ENCODE measurements at regions not wholly inside any gene's neighbourhood (a gene's known extent, or its start where the extent isn't known, plus 50 kb on each side); places are given as distances from the start of the nearest gene placed in this dataset.
A peak's percentile ranks its signal among the peaks of the same experiment; 100 is the strongest.

DNA sequence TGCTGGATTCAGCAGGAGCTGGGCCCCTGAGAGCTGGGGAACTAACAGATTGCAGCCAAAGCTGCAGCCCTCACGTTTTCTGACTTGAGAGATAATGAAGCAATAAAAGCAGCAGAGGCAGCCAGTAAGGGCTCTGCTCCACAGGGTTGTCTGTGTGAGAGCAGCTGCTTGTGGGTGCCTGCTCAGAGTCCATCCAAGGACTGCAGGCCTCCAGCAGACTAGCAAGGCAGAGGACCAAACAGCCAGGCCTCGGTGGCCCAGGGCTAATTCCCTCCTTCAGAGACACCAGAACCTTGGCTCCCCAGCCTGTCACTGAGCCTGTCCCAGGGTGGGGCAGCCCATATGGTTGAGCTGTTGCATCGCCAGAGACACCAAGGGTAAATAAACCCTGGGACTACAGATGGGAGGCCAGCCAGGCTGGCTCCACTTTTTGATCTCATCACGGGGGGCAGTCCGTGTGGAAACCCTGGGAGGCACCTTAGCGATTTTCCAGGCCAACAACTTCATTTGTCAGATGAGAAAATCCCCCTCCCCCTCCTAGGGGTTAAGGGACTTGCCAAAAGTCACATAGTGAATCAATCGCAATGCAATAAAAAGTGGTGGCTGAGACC is 229.2 kb downstream of the WDR11 start:
- TF ChIP-seq EZH2 (IDR thresholded peaks at IDR 0.05; ENCODE audit: borderline replicate concordance) (no peak), EZH2phosphoT487 (IDR thresholded peaks at IDR 0.05; ENCODE audit: low read depth, severe bottlenecking, unreplicated experiment) (no peak)
- TF ChIP-seq, protein P1, sequence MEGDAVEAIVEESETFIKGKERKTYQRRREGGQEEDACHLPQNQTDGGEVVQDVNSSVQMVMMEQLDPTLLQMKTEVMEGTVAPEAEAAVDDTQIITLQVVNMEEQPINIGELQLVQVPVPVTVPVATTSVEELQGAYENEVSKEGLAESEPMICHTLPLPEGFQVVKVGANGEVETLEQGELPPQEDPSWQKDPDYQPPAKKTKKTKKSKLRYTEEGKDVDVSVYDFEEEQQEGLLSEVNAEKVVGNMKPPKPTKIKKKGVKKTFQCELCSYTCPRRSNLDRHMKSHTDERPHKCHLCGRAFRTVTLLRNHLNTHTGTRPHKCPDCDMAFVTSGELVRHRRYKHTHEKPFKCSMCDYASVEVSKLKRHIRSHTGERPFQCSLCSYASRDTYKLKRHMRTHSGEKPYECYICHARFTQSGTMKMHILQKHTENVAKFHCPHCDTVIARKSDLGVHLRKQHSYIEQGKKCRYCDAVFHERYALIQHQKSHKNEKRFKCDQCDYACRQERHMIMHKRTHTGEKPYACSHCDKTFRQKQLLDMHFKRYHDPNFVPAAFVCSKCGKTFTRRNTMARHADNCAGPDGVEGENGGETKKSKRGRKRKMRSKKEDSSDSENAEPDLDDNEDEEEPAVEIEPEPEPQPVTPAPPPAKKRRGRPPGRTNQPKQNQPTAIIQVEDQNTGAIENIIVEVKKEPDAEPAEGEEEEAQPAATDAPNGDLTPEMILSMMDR (IDR thresholded peaks at IDR 0.05; ENCODE audit: poor library complexity): no peak
- Histone ChIP-seq H3K27ac (peak overlapping the region; percentile 78), H3K4me3 (no peak overlapping the region), H3K9me3 (ENCODE audit: low read depth) (no peaks in the 10 kb centered on the region), H3K36me3 (replicated peaks; ENCODE audit: insufficient read depth, low read depth) (no peaks in the 10 kb centered on the region), H3K4me2 (peak overlapping the region; percentile 49), H3K27me3 (no peaks in the 10 kb centered on the region), H3K9me2 (replicated peaks; ENCODE audit: insufficient read depth) (no peaks in the 10 kb centered on the region), H4K20me1 (ENCODE audit: insufficient read depth, poor library complexity, severe bottlenecking) (no peaks in the 10 kb centered on the region), H2AFZ (no peak overlapping the region), H3K4me1 (ENCODE audit: insufficient read depth) (peaks cover 57% of the 10 kb centered on the region), H3K79me2 (no peaks in the 10 kb centered on the region)
- peak; percentile 77 for DNase-seq (ENCODE audit: low spot score)
- WGBS (ENCODE audit: low lambda C conversion rate, missing lambda C conversion rate): 27% methylated on average over 7 of the region's 7 CpGs

DNA sequence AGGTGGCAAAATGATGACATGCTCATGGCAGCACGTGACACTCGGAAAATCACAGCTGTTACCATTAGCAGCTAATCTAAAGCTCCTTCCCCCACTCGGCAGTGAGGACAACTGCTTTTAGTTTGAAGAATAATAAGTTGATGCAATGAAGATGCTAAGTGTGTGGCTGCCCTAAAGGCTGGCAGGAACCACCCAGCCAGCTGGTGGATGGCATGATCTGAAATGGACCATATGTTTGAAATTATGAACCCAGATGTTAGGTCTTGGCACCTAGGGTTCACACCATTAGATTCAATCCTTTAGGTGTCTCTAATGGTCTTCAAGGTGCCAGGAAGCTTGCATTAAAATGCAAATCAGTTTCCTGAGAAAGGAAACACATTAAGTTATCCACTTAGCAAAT is 230.1 kb downstream of the WDR11 start:
- Histone ChIP-seq H3K4me3 (no peak overlapping the region), H3K9me3 (ENCODE audit: low read depth) (no peaks in the 10 kb centered on the region), H3K9me2 (replicated peaks; ENCODE audit: insufficient read depth) (no peaks in the 10 kb centered on the region), H2AFZ (no peak overlapping the region), H3K27ac (peak overlapping the region; percentile 78), H3K4me2 (no peak overlapping the region), H4K20me1 (ENCODE audit: insufficient read depth, poor library complexity, severe bottlenecking) (no peaks in the 10 kb centered on the region), H3K27me3 (no peaks in the 10 kb centered on the region), H3K36me3 (replicated peaks; ENCODE audit: insufficient read depth, low read depth) (no peaks in the 10 kb centered on the region), H3K79me2 (no peaks in the 10 kb centered on the region), H3K4me1 (ENCODE audit: insufficient read depth) (peaks cover 57% of the 10 kb centered on the region)
- TF ChIP-seq EZH2 (IDR thresholded peaks at IDR 0.05; ENCODE audit: borderline replicate concordance): no peak
- TF ChIP-seq EZH2phosphoT487 (IDR thresholded peaks at IDR 0.05; ENCODE audit: low read depth, severe bottlenecking, unreplicated experiment): no peak
- TF ChIP-seq, protein P1 (IDR thresholded peaks at IDR 0.05; ENCODE audit: poor library complexity): no peak
- no peak for DNase-seq (ENCODE audit: low spot score)
- WGBS (ENCODE audit: low lambda C conversion rate, missing lambda C conversion rate): 82% methylated on average over 3 of the region's 3 CpGs

DNA sequence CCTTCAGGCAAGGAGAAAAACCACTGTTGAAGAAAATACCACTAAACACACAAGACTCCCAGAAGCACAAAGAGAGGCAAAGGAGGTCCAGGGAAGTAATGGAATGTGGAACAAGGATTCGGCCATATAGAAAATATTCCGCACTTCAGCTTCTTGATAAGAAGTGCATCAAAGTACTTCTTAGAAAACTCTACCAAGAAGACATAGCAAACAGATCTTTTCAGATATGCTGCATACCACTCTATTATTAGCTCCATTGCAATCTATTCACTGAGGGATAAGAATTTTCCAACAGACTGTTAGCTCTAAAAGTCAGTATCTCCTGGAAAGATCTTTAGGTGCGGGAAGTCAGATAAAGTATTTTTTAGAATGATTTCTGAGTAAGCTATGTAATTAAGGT is 231.8 kb downstream of the WDR11 start:
- H3K9me2 ChIP-seq (replicated peaks; ENCODE audit: insufficient read depth): no peaks in the 10 kb centered on the region

More for the DNA sequence above, 231.8 kb downstream of the WDR11 start:
- no peak overlapping the region for H3K4me3 ChIP-seq
- H3K9me3 ChIP-seq (ENCODE audit: low read depth): no peaks in the 10 kb centered on the region
- H4K20me1 ChIP-seq (ENCODE audit: insufficient read depth, poor library complexity, severe bottlenecking): no peaks in the 10 kb centered on the region
- no peaks in the 10 kb centered on the region for H3K27me3 ChIP-seq
- H3K27ac ChIP-seq: no peak overlapping the region
- no peaks in the 10 kb centered on the region for H3K79me2 ChIP-seq
- H3K4me2 ChIP-seq: no peak overlapping the region
- WGBS (ENCODE audit: low lambda C conversion rate, missing lambda C conversion rate): 81% methylated on average over 3 of the region's 3 CpGs
- H3K4me1 ChIP-seq (ENCODE audit: insufficient read depth): peaks cover 41% of the 10 kb centered on the region
- H2AFZ ChIP-seq: no peak overlapping the region
- H3K36me3 ChIP-seq (replicated peaks; ENCODE audit: insufficient read depth, low read depth): no peaks in the 10 kb centered on the region
- DNase-seq (ENCODE audit: low spot score): no peak
- TF ChIP-seq EZH2 (IDR thresholded peaks at IDR 0.05; ENCODE audit: borderline replicate concordance): no peak
- TF ChIP-seq EZH2phosphoT487 (IDR thresholded peaks at IDR 0.05; ENCODE audit: low read depth, severe bottlenecking, unreplicated experiment): no peak
- TF ChIP-seq, protein P1 (IDR thresholded peaks at IDR 0.05; ENCODE audit: poor library complexity): no peak
